HepG2 (cell line): ENCODE measurements at regions not wholly inside any gene's neighbourhood (a gene's known extent, or its start where the extent isn't known, plus 50 kb on each side); places are given as distances from the start of the nearest gene placed in this dataset.

Source experiments
- ATAC-seq: fragments of 200-7000 bp; cut with Tn5 transposase; 3 replicates; pipeline ENCODE4 v1.9.1; 2020; ENCODE audit warnings: mild to moderate bottlenecking, moderate library complexity
- BruUV-seq: library from RNA; stranded (reverse); fragments of 400-500 nt; replicated peaks from 2 replicates; lab custom pipeline; 2021; lab: Mats Ljungman, UMichigan
- CTCF ChIA-PET: fragments of 300-600 bp; formaldehyde crosslinking; extraction: SDS; loops from one replicate; lab custom pipeline; 2021; ENCODE audit warnings: low total read pairs, inconsistent platforms, low intra/inter-chr PET ratio; lab: Yijun Ruan, JAX
- POLR2A ChIA-PET: fragments of 350-600 bp; sonication (Branson Sonifier 250); formaldehyde crosslinking; loops from one replicate; lab custom pipeline; 2020; ENCODE audit warnings: antibody characterized with exemption, inconsistent platforms; lab: Yijun Ruan, JAX
- DNase-seq: peaks from one replicate; pipeline ENCODE4 v3.0.0-alpha.2; 2015; ENCODE audit warnings: low spot score
- FAIRE-seq: peaks from 3 replicates; lab custom pipeline; 2011; peaks lifted over from hg19 to GRCh38; lab: Jason Lieb, UNC
- H2AFZ ChIP-seq: one replicate; pipeline ENCODE4 v1.6.1; 2011; ENCODE audit warnings: low read length, inconsistent platforms
- H3K27ac ChIP-seq: fragments of 300-600 bp; 3 replicates; pipeline ENCODE4 v1.8.0; 2011; ENCODE audit warnings: mixed run types, mild to moderate bottlenecking, mixed read lengths, low read length, inconsistent platforms; ENCODE audit not compliant: insufficient read depth; ENCODE audit errors: extremely low read length
- H3K27me3 ChIP-seq, 2 experiments: fragments of 200-600 bp in 1 of 2; 2 replicates in 1 of 2; 3 replicates in 1 of 2; pipeline versions ENCODE4 v1.6.0 to v1.8.0; 2011; ENCODE audit warnings: low read length in 2 of 2, mild to moderate bottlenecking in 2 of 2, moderate library complexity in 2 of 2, inconsistent platforms in 1 of 2; ENCODE audit not compliant: insufficient read depth in 2 of 2, control insufficient read depth in 1 of 2
- H3K36me3 ChIP-seq, 2 experiments: fragments of 200-600 bp in 1 of 2; replicated peaks in 1 of 2; 2 replicates in 1 of 2; 3 replicates in 1 of 2; pipeline versions ENCODE4 v1.5.1 to v1.8.0; 2011; ENCODE audit warnings: low read length in 2 of 2, inconsistent platforms in 1 of 2; ENCODE audit not compliant: insufficient read depth in 2 of 2, control insufficient read depth in 1 of 2
- H3K4me1 ChIP-seq: 2 replicates; pipeline ENCODE4 v1.5.1; 2012; ENCODE audit warnings: low read length, inconsistent platforms; ENCODE audit not compliant: insufficient read depth
- H3K4me2 ChIP-seq: 2 replicates; pipeline ENCODE4 v1.6.0; 2011; ENCODE audit warnings: low read depth, low read length, inconsistent platforms
- H3K4me3 ChIP-seq, 3 experiments: fragments of 200-600 bp in 1 of 3; sonication (generic), shearing (Covaris generic) in 1 of 3; replicated peaks in 1 of 3; 2 replicates each; pipeline ENCODE4 v1.5.1; 2011 to 2016; ENCODE audit warnings: low read length in 3 of 3, inconsistent platforms in 2 of 3, low read depth in 2 of 3, mild to moderate bottlenecking in 2 of 3, control low read depth in 1 of 3, mixed read lengths in 1 of 3; ENCODE audit not compliant: insufficient read depth in 1 of 3
- H3K79me2 ChIP-seq: one replicate; pipeline ENCODE4 v1.6.1; 2011; ENCODE audit warnings: low read length, inconsistent platforms; ENCODE audit not compliant: insufficient read depth
- H3K9ac ChIP-seq: 2 replicates; pipeline ENCODE4 v1.6.0; 2011; ENCODE audit warnings: mild to moderate bottlenecking, low read depth, low read length, inconsistent platforms; ENCODE audit not compliant: insufficient read depth
- H3K9me3 ChIP-seq: 2 replicates; pipeline ENCODE4 v1.5.1; 2012; ENCODE audit warnings: mild to moderate bottlenecking, low read length
- H4K20me1 ChIP-seq: 2 replicates; pipeline ENCODE4 v1.6.0; 2011; ENCODE audit warnings: inconsistent platforms, mild to moderate bottlenecking, low read length, moderate library complexity; ENCODE audit not compliant: insufficient read depth
- KMT2A ChIP-seq: sonication (generic); formaldehyde crosslinking; IDR thresholded peaks from 2 replicates; pipeline ENCODE4 v1.4.0; 2020; ENCODE audit warnings: missing genetic modification reagents
- RBM39 ChIP-seq: fragments of 200-400 bp; formaldehyde crosslinking; IDR thresholded peaks from one replicate; pipeline ENCODE4 v1.6.1; 2018; ENCODE audit warnings: antibody characterized with exemption, mild to moderate bottlenecking, low read depth, low read length; ENCODE audit not compliant: poor library complexity, severe bottlenecking
- SIN3A ChIP-seq: IDR thresholded peaks from 2 replicates; pipeline ENCODE4 v1.6.1; 2011; ENCODE audit warnings: low read depth, mild to moderate bottlenecking, control low read depth, low read length, borderline replicate concordance
- ZFP90 ChIP-seq: sonication (generic); formaldehyde crosslinking; IDR thresholded peaks from 2 replicates; pipeline ENCODE4 v1.8.0; 2022; ENCODE audit warnings: missing genetic modification reagents, mild to moderate bottlenecking, inconsistent platforms, borderline replicate concordance
- ZNF670 ChIP-seq: sonication (generic); formaldehyde crosslinking; IDR thresholded peaks from 2 replicates; pipeline ENCODE4 v1.8.0; 2022; ENCODE audit warnings: mild to moderate bottlenecking, missing genetic modification reagents, borderline replicate concordance
- WGBS: methylation state at CpG from one replicate; pipeline ENCODE4 v1.1.6; 2017; ENCODE audit warnings: low lambda C conversion rate; 5-methylcytosine and 5-hydroxymethylcytosine counted together
- in situ Hi-C: cut with HindIII; loops from 2 replicates; pipeline ENCODE4 v1.10.0; 2017; ENCODE audit warnings: low pct_unique_long_range_greater_than_20kb; ENCODE audit not compliant: extremely low pct_ligation_motif_present
- intact Hi-C: fragments of 100-400 bp; cut with micrococcal nuclease; formaldehyde crosslinking; loops from one replicate; pipeline ENCODE4 v1.10.0; 2022; ENCODE audit not compliant: unreplicated experiment
- TF ChIP-seq, protein P1 (sequence below): sonication (generic); formaldehyde crosslinking; IDR thresholded peaks from 2 replicates; pipeline ENCODE4 v1.4.0; 2020; ENCODE audit warnings: missing genetic modification reagents
- TF ChIP-seq, protein P2 (sequence below): sonication (generic); formaldehyde crosslinking; IDR thresholded peaks from 2 replicates; pipeline ENCODE4 v1.8.0; 2022; ENCODE audit warnings: mild to moderate bottlenecking, missing genetic modification reagents
- TF ChIP-seq, protein P3 (sequence below): IDR thresholded peaks from 2 replicates; pipeline ENCODE4 v1.6.1; 2016; ENCODE audit warnings: mild to moderate bottlenecking
- TF ChIP-seq, protein P4 (sequence below): sonication (generic); formaldehyde crosslinking; IDR thresholded peaks from 2 replicates; pipeline ENCODE4 v1.4.0; 2020; ENCODE audit warnings: missing genetic modification reagents, mild to moderate bottlenecking, borderline replicate concordance
- TF ChIP-seq, protein P5 (sequence below): sonication (generic); formaldehyde crosslinking; IDR thresholded peaks from 2 replicates; pipeline ENCODE4 v1.4.0; 2020; ENCODE audit warnings: missing genetic modification reagents

DNA sequence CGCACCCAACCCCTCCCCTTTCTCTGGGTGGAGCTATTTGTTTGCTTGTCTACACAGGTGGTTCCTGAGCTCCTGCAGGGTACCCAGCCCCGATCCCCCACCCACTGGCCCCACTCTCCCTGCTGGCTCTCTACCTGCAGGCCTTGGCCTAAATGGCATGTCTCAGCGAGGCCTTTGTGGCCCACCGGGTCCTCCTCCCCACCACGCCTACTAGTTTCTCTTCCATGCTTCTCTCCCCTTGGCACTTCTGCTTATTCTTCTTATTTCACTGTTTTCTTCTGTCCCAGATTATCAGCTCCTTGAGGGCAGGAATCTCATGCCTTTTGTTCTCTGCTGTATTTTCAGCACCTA is 57.4 kb upstream of the ZNF536 start (continued):
- TF ChIP-seq, protein P1, sequence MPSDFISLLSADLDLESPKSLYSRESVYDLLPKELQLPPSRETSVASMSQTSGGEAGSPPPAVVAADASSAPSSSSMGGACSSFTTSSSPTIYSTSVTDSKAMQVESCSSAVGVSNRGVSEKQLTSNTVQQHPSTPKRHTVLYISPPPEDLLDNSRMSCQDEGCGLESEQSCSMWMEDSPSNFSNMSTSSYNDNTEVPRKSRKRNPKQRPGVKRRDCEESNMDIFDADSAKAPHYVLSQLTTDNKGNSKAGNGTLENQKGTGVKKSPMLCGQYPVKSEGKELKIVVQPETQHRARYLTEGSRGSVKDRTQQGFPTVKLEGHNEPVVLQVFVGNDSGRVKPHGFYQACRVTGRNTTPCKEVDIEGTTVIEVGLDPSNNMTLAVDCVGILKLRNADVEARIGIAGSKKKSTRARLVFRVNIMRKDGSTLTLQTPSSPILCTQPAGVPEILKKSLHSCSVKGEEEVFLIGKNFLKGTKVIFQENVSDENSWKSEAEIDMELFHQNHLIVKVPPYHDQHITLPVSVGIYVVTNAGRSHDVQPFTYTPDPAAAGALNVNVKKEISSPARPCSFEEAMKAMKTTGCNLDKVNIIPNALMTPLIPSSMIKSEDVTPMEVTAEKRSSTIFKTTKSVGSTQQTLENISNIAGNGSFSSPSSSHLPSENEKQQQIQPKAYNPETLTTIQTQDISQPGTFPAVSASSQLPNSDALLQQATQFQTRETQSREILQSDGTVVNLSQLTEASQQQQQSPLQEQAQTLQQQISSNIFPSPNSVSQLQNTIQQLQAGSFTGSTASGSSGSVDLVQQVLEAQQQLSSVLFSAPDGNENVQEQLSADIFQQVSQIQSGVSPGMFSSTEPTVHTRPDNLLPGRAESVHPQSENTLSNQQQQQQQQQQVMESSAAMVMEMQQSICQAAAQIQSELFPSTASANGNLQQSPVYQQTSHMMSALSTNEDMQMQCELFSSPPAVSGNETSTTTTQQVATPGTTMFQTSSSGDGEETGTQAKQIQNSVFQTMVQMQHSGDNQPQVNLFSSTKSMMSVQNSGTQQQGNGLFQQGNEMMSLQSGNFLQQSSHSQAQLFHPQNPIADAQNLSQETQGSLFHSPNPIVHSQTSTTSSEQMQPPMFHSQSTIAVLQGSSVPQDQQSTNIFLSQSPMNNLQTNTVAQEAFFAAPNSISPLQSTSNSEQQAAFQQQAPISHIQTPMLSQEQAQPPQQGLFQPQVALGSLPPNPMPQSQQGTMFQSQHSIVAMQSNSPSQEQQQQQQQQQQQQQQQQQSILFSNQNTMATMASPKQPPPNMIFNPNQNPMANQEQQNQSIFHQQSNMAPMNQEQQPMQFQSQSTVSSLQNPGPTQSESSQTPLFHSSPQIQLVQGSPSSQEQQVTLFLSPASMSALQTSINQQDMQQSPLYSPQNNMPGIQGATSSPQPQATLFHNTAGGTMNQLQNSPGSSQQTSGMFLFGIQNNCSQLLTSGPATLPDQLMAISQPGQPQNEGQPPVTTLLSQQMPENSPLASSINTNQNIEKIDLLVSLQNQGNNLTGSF = no peak
- TF ChIP-seq RBM39 (no peak), ZFP90 (CRISPR knock-in tag) (no peak), SIN3A (no peak)
- TF ChIP-seq, protein P2, sequence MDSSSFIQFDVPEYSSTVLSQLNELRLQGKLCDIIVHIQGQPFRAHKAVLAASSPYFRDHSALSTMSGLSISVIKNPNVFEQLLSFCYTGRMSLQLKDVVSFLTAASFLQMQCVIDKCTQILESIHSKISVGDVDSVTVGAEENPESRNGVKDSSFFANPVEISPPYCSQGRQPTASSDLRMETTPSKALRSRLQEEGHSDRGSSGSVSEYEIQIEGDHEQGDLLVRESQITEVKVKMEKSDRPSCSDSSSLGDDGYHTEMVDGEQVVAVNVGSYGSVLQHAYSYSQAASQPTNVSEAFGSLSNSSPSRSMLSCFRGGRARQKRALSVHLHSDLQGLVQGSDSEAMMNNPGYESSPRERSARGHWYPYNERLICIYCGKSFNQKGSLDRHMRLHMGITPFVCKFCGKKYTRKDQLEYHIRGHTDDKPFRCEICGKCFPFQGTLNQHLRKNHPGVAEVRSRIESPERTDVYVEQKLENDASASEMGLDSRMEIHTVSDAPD (CRISPR knock-in tag) = no peak

DNA sequence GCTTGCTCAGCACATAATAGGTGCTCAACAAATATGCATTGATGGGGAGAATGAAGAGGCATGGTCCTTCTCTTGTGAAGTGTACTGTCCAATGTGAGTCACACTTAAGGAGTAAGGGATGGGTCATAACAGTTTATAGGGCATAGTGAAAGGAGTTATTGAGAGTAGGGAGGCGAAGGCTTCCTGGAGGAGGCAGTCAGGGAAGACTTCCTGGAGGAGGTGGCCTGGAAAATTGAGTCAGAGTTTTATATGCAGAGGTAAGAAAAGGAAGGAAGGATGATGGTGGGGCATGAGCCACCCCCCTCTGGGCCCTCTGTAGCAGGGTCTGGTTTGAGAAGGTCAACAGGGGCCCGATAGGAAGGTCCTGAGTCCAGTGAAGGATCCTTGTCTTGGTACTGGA is 57.0 kb upstream of the ZNF536 start:
- H3K4me3 ChIP-seq = no peak overlapping the region
- H3K79me2 ChIP-seq = no peaks in the 10 kb centered on the region
- intact Hi-C loops = no loop called here
- peaks cover 10% of the 10 kb centered on the region for H3K4me1 ChIP-seq
- no peaks in the 10 kb centered on the region for H4K20me1 ChIP-seq
- WGBS = 25% methylated on average over 2 of the region's 2 CpGs
- in situ Hi-C loops = no loop called here
- H3K27ac ChIP-seq = no peak overlapping the region
- BruUV-seq = no TSS peak
- H3K27me3 ChIP-seq = no peaks in the 10 kb centered on the region; a peak in 1 of 5 replicates
- ChIA-PET CTCF (no interaction called here), POLR2A (no interaction called here)
- DNase-seq (no peak), ATAC-seq (no peak), FAIRE-seq (no peak)
- H3K36me3 ChIP-seq = no peaks in the 10 kb centered on the region
- no peak overlapping the region for H3K4me2 ChIP-seq
- no peak overlapping the region for H2AFZ ChIP-seq
- H3K9ac ChIP-seq = no peak overlapping the region
- no peaks in the 10 kb centered on the region for H3K9me3 ChIP-seq
- TF ChIP-seq, protein P3, sequence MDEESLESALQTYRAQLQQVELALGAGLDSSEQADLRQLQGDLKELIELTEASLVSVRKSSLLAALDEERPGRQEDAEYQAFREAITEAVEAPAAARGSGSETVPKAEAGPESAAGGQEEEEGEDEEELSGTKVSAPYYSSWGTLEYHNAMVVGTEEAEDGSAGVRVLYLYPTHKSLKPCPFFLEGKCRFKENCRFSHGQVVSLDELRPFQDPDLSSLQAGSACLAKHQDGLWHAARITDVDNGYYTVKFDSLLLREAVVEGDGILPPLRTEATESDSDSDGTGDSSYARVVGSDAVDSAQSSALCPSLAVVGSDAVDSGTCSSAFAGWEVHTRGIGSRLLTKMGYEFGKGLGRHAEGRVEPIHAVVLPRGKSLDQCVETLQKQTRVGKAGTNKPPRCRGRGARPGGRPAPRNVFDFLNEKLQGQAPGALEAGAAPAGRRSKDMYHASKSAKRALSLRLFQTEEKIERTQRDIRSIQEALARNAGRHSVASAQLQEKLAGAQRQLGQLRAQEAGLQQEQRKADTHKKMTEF (CRISPR knock-in tag) = no peak
- no peak for TF ChIP-seq ZNF670 (CRISPR knock-in tag)
- TF ChIP-seq, protein P4, sequence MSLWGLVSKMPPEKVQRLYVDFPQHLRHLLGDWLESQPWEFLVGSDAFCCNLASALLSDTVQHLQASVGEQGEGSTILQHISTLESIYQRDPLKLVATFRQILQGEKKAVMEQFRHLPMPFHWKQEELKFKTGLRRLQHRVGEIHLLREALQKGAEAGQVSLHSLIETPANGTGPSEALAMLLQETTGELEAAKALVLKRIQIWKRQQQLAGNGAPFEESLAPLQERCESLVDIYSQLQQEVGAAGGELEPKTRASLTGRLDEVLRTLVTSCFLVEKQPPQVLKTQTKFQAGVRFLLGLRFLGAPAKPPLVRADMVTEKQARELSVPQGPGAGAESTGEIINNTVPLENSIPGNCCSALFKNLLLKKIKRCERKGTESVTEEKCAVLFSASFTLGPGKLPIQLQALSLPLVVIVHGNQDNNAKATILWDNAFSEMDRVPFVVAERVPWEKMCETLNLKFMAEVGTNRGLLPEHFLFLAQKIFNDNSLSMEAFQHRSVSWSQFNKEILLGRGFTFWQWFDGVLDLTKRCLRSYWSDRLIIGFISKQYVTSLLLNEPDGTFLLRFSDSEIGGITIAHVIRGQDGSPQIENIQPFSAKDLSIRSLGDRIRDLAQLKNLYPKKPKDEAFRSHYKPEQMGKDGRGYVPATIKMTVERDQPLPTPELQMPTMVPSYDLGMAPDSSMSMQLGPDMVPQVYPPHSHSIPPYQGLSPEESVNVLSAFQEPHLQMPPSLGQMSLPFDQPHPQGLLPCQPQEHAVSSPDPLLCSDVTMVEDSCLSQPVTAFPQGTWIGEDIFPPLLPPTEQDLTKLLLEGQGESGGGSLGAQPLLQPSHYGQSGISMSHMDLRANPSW = no peak
- no peak for TF ChIP-seq KMT2A (CRISPR knock-in tag)
- TF ChIP-seq, protein P5, sequence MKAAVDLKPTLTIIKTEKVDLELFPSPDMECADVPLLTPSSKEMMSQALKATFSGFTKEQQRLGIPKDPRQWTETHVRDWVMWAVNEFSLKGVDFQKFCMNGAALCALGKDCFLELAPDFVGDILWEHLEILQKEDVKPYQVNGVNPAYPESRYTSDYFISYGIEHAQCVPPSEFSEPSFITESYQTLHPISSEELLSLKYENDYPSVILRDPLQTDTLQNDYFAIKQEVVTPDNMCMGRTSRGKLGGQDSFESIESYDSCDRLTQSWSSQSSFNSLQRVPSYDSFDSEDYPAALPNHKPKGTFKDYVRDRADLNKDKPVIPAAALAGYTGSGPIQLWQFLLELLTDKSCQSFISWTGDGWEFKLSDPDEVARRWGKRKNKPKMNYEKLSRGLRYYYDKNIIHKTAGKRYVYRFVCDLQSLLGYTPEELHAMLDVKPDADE = no peak
